Skeletal muscle satellite cell (primary cell): ENCODE measurements at regions not wholly inside any gene's neighbourhood (a gene's known extent, or its start where the extent isn't known, plus 50 kb on each side); places are given as distances from the start of the nearest gene placed in this dataset.

Source experiments
- H3K27me3 ChIP-seq: 2 replicates; pipeline ENCODE4 v1.7.0; 2013; ENCODE audit warnings: low read length; ENCODE audit not compliant: control insufficient read depth, insufficient read depth
- H3K36me3 ChIP-seq: 2 replicates; pipeline ENCODE4 v1.7.0; 2013; ENCODE audit warnings: mild to moderate bottlenecking, control low read depth, low read length; ENCODE audit not compliant: insufficient read depth
- H3K4me1 ChIP-seq: 2 replicates; pipeline ENCODE4 v1.7.0; 2013; ENCODE audit warnings: low read length; ENCODE audit not compliant: control insufficient read depth, insufficient read depth
- H3K4me2 ChIP-seq: 2 replicates; pipeline ENCODE4 v1.7.0; 2013; ENCODE audit warnings: mild to moderate bottlenecking, low read length
- H3K4me3 ChIP-seq: 2 replicates; pipeline ENCODE4 v1.7.0; 2013; ENCODE audit warnings: low read length
- H3K9ac ChIP-seq: 2 replicates; pipeline ENCODE4 v1.7.0; 2013; ENCODE audit warnings: mild to moderate bottlenecking, low read depth, low read length, moderate library complexity
- H3K9me3 ChIP-seq: replicated peaks from 2 replicates; pipeline ENCODE4 v1.7.0; 2013; ENCODE audit warnings: mild to moderate bottlenecking, control low read depth, low read length

DNA sequence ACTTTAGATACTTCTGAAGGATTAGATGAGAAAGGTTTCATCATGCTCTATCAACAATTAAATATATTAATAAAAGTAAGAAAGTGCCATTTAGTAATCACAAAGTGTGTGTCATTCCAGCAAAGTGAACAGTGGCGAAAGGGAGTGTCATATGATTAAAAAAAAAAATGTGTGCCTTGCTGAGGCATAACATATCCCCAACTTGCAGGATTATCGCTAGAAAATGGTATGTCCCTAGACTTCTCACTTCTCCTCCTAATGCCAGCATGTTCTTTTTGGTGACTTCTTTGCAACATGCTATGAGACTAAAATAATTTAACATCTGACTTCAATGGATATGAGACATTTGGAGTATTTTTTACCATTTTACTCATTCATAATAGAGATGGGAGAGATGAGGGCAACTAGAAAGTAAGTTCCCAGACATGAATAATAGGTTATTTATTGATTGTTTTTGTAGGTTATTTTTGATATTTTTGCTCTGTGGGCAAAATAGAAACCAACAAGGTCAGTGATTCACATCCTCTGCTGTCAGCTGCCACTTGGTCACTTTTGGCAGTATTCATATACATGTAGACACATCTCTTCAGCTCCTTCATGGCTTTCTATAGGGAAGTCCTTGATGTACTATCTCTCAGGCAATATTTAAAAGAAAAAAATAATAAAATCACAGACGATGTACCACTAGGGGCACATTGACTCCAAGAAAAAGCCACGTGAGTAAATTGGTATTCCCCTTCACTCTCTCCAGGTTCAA lies 370.1 kb downstream of the BMP2 start:
- Histone ChIP-seq H3K36me3 (no peaks in the 10 kb centered on the region), H3K9ac (no peak overlapping the region), H3K27me3 (no peaks in the 10 kb centered on the region), H3K4me1 (no peaks in the 10 kb centered on the region), H3K9me3 (no peaks in the 10 kb centered on the region), H3K4me3 (no peak overlapping the region), H3K4me2 (no peak overlapping the region)

DNA sequence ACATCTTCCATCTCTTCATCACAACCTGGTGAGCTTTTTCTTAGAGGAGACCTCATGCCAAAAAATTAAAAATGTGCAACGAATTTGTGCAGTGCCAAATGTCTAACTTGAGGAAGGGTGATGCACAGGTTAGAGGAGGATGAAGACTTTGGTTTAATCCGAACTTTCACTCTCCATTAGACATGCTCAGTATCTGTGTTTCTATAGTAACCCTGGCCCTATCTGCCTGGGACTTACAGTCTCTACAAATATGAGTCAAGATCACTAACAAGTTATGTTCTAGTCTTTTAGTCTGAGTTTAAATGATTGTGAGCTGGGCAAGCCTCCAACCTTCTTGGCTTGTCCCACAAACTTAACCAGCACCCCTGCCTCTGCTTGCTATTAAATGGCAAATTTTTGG lies 377.0 kb downstream of the BMP2 start:
- no peak overlapping the region for H3K9ac ChIP-seq
- H3K4me2 ChIP-seq: no peak overlapping the region
- H3K4me1 ChIP-seq: no peaks in the 10 kb centered on the region
- H3K27me3 ChIP-seq: no peaks in the 10 kb centered on the region
- H3K9me3 ChIP-seq: no peaks in the 10 kb centered on the region
- no peaks in the 10 kb centered on the region for H3K36me3 ChIP-seq
- H3K4me3 ChIP-seq: no peak overlapping the region

DNA sequence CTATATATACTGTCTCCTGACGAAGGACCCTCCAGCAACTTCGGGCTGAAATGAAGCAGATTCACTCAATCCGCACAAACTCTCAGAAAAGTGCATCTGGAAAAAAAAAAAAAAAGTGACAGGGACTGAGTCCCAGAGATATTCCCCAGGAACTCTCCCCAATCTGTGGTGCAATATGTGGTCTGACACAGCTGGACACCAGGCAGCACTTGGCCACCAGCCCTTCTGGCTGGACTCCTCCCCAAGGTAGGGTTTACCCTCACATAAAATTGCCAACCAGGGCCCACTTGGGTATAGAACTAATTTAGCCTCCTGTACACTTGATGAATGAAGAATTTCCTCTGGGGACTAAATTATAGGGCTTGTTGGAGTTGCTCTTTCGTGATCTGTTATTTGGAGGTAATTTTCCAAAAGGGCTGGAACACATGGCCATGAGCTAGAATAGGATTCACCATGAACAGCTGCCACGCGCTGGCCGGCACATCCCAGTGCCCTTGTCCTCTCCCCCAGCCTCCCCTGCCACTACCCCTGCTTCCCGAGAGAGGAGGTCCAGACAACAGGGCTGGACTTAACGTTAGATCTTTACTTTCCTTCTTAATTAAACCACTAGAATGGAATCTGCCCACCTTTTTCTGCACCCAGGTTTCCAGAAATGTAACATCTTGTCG lies 379.2 kb downstream of the BMP2 start:
- no peak overlapping the region for H3K9ac ChIP-seq
- H3K36me3 ChIP-seq: no peaks in the 10 kb centered on the region
- no peak overlapping the region for H3K4me2 ChIP-seq
- H3K27me3 ChIP-seq: no peaks in the 10 kb centered on the region
- H3K4me1 ChIP-seq: peaks cover 6% of the 10 kb centered on the region
- H3K9me3 ChIP-seq: no peaks in the 10 kb centered on the region
- no peak overlapping the region for H3K4me3 ChIP-seq

DNA sequence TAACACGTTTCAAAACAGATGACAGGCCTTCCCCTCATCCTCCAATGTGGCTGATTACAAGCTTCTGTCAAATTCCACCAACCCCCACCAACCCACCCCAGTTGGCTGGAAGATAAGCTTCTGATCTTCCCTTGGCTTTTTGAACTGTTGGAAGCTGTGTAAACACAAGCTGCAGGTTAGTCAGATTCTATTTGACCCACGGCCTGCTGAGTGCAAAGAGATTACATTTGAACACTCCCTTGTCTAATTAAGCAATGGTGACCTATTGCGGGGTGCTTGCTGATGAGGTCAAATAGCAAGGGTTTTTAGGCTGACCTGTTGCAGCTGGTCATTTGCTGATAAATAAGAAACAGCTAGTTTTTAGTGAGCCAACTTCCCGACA lies 379.7 kb downstream of the BMP2 start:
- H3K4me3 ChIP-seq: no peak overlapping the region
- no peaks in the 10 kb centered on the region for H3K27me3 ChIP-seq
- no peak overlapping the region for H3K4me2 ChIP-seq
- no peak overlapping the region for H3K9ac ChIP-seq
- no peaks in the 10 kb centered on the region for H3K9me3 ChIP-seq
- no peaks in the 10 kb centered on the region for H3K36me3 ChIP-seq
- H3K4me1 ChIP-seq: peaks cover 11% of the 10 kb centered on the region

DNA sequence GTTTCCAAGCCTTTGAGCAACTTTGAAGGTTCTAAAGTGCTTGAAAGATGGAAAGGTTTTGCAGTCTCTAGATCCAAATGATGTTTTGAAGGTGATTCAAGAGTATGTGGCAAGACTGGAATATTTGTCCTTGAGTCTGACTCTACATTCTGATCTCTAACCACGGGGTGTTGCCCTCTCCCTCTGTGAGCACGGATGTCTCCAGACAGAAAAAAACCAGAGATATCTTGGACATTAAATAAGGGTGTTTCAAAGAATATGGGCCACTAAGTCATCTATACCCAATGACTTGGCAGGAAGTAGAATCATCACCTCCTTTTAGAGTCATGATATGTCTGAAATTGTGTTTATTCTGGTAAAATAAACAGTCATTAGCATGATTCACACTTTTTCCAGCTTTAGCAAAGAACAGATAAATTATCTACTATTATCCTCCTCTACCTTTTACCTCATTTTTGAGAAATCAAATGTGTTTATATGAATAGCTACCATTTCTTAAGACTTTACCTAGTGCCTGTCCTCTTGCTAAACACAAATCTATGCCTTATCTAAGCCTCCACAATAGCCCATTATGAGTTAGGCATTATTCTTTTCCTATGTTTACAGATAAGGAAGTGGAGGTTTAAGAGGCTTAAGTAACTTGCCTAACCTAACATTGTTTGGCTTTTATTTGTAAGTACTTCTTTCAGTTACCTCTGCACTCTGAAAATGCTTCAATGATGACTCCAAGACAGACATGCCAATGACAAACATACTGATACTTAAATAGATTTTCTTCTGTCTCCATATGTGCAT lies 384.4 kb downstream of the BMP2 start:
- H3K9me3 ChIP-seq: no peaks in the 10 kb centered on the region
- no peak overlapping the region for H3K9ac ChIP-seq
- peaks cover 16% of the 10 kb centered on the region for H3K4me1 ChIP-seq
- H3K27me3 ChIP-seq: no peaks in the 10 kb centered on the region
- H3K4me3 ChIP-seq: no peak overlapping the region
- no peaks in the 10 kb centered on the region for H3K36me3 ChIP-seq
- H3K4me2 ChIP-seq: no peak overlapping the region

DNA sequence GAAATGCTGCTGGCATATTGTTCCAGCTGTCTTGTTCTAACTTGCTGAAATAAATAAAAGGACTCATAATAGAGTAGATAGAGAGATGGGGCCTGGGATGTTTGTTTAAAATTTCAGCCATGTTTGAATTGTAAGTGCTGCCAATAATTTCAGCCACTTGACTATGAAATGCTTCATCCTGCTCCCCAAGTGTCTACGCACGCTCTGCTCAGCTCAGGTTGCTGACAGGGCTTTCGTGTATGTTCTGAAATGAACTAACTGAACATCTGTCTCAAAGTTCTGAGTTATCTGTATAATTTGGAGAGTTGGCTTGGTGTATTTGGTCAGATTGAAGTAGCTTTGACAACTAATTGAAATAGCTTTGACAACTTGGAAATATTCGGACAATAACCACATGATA lies 387.8 kb downstream of the BMP2 start:
- Histone ChIP-seq H3K36me3 (no peaks in the 10 kb centered on the region), H3K4me3 (no peak overlapping the region)

DNA sequence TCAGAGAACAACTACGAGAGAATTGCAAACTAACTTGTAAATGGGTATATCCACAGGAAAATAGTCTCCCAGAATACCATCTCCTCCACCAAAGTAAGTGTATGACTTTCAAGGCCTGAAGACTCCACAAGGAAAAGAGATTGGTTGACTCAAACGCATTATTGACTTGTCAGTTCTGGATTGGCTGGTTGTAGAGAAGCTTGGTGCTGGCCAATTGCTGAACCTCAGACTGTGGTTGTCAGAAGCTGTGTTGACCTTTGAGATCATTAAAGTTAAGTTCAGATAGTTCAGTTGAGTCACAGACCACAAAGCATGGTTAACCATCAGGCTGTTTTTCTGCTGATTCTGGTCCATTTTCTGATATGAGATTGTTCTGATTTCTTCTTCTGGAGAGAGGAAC lies 388.3 kb downstream of the BMP2 start:
- Histone ChIP-seq H3K4me1 (peaks cover 24% of the 10 kb centered on the region), H3K9me3 (no peaks in the 10 kb centered on the region), H3K9ac (no peak overlapping the region), H3K4me2 (no peak overlapping the region), H3K27me3 (no peaks in the 10 kb centered on the region), H3K4me3 (no peak overlapping the region), H3K36me3 (no peaks in the 10 kb centered on the region)

More for the DNA sequence above, 387.8 kb downstream of the BMP2 start:
- peaks cover 24% of the 10 kb centered on the region for H3K4me1 ChIP-seq
- no peak overlapping the region for H3K4me2 ChIP-seq
- H3K9me3 ChIP-seq: no peaks in the 10 kb centered on the region
- no peak overlapping the region for H3K9ac ChIP-seq
- no peaks in the 10 kb centered on the region for H3K27me3 ChIP-seq

DNA sequence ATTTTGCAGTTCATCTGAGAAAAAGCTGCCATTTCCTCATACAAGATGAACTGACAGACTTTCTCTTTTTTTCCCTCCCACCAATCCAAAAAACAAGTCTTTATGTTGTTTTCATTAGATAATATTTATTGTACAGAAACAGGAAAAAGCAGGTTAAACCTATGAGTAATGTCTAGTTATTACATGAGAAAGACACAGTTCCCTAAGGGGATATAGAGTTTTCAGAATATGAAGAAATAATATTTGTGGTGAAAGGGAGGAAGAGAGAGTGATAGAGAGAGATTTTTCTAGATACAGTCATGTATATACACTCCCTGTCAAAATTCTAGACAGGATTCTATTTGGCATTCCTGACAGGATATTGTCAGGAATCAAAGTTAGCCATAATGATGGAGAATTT lies 392.4 kb downstream of the BMP2 start:
- Histone ChIP-seq H3K4me1 (peaks cover 9% of the 10 kb centered on the region), H3K27me3 (no peaks in the 10 kb centered on the region), H3K9me3 (no peaks in the 10 kb centered on the region)

DNA sequence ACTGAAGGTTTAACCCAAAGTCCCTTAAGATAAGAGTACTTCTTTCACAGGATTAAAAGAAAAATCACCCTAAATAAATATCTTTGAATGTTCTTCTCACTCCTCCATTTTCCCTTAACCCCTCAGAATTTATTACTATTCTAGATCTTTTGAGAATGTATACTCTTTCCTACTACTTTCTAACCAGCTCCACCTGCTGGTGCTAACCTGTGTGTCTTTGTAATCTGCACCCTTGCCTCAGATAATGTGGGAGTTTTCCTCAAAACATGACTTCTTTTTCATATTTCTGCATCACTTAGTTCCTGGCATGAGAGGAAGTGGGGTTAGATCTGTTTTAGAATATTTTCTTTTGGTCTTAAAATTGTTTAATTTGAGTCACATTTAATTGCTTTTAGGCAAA lies 394.2 kb downstream of the BMP2 start:
- no peak overlapping the region for H3K4me2 ChIP-seq
- H3K36me3 ChIP-seq: no peaks in the 10 kb centered on the region
- no peak overlapping the region for H3K4me3 ChIP-seq
- H3K4me1 ChIP-seq: peaks cover 9% of the 10 kb centered on the region
- H3K27me3 ChIP-seq: no peaks in the 10 kb centered on the region
- H3K9me3 ChIP-seq: no peaks in the 10 kb centered on the region
- H3K9ac ChIP-seq: no peak overlapping the region

More for the DNA sequence above, 392.4 kb downstream of the BMP2 start:
- H3K9ac ChIP-seq: no peak overlapping the region
- H3K36me3 ChIP-seq: no peaks in the 10 kb centered on the region
- H3K4me3 ChIP-seq: no peak overlapping the region
- no peak overlapping the region for H3K4me2 ChIP-seq

DNA sequence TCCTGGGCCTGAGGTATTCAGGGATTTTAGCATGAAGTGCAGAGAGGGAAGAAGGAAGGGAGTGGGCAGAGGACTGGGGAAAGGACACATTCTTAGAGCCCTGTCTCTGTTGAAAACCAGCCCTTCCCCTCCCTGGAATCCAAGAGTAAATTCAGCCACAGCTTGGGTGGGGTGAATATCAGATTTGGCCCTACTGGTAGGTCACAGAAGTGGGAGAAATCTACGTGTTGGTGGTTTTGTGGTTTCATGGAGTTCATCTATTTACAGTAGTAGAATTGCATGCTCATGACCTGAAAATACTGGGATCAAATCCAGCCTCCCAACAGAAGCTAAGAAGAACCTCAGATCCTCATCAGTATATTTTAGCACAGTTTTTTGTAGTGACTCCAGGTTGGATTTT lies 404.4 kb downstream of the BMP2 start:
- Histone ChIP-seq H3K4me2 (no peak overlapping the region), H3K9me3 (no peaks in the 10 kb centered on the region), H3K9ac (no peak overlapping the region), H3K4me3 (no peak overlapping the region), H3K27me3 (no peaks in the 10 kb centered on the region), H3K36me3 (no peaks in the 10 kb centered on the region), H3K4me1 (peaks cover 7% of the 10 kb centered on the region)

DNA sequence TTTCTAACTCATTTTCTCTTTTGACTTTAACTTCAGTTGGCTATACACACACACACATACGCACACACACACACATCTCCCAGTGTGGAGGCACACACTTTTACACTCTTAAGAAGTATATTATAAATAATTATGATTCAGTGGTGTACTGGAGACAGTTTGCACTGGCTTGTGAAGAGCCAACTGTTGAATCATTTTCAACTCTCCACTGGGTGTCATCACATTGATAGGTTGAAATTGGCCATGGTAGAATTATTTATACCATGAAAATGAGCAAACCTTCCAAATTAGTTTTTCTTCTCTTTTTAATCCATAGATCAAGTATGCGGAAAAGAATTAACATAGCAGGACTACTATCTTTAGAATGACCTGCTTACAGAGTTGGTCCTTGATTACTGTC lies 407.1 kb downstream of the BMP2 start:
- H3K4me1 ChIP-seq: no peaks in the 10 kb centered on the region
- no peak overlapping the region for H3K4me2 ChIP-seq
- H3K9me3 ChIP-seq: no peaks in the 10 kb centered on the region

More for the DNA sequence above, 407.1 kb downstream of the BMP2 start:
- H3K36me3 ChIP-seq: no peaks in the 10 kb centered on the region
- H3K27me3 ChIP-seq: no peaks in the 10 kb centered on the region
- H3K4me3 ChIP-seq: no peak overlapping the region
- no peak overlapping the region for H3K9ac ChIP-seq
